ENCODE measurements at regions not wholly inside any gene's neighbourhood (a gene's known extent, or its start where the extent isn't known, plus 50 kb on each side); places are given as distances from the start of the nearest gene placed in this dataset.
A peak's percentile ranks its signal among the peaks of the same experiment; 100 is the strongest.

GRCh38 chr2:81901017-81901416 is 1596.5 kb upstream of the LRRTM1 start:
- TF ChIP-seq EZH2phosphoT487 (IDR thresholded peaks at IDR 0.05; ENCODE audit: low read length) (no peak), CTCF (IDR thresholded peaks at IDR 0.05; ENCODE audit: low read length) (peak; percentile 47)
